Panc1 (cell line): ENCODE measurements at regions not wholly inside any gene's neighbourhood (a gene's known extent, or its start where the extent isn't known, plus 50 kb on each side); places are given as distances from the start of the nearest gene placed in this dataset.

ENCODE experiments used
- ATAC-seq: fragments of 200-7000 bp; cut with Tn5 transposase; 2 replicates; pipeline ENCODE4 v1.9.1; 2020; ENCODE audit warnings: mild to moderate bottlenecking, moderate library complexity
- BruUV-seq: library from RNA; stranded (reverse); fragments of 400-500 nt; replicated peaks from 2 replicates; lab custom pipeline; 2021; lab: Mats Ljungman, UMichigan
- CTCF ChIA-PET: fragments of 300-600 bp; sonication (Branson Sonifier 250); formaldehyde crosslinking; loops from one replicate; lab custom pipeline; 2022; ENCODE audit warnings: antibody characterized with exemption; lab: Charles Lee
- POLR2A ChIA-PET: fragments of 300-600 bp; sonication (Branson Sonifier 250); formaldehyde crosslinking; loops from one replicate; lab custom pipeline; 2022; ENCODE audit warnings: antibody characterized with exemption; lab: Charles Lee
- DNase-seq: peaks from one replicate; pipeline ENCODE4 v3.0.0-alpha.2; 2010; ENCODE audit warnings: low read depth, low spot score
- H3K27ac ChIP-seq: 2 replicates; pipeline ENCODE4 v1.5.1; 2011; ENCODE audit warnings: mild to moderate bottlenecking, low read length, inconsistent platforms
- H3K27me3 ChIP-seq: fragments of 200-500 bp; sonication (Bioruptor generic); 2 replicates; pipeline ENCODE4 v1.6.0; 2014; ENCODE audit warnings: low read length, inconsistent platforms; ENCODE audit not compliant: control insufficient read depth, insufficient read depth
- H3K36me3 ChIP-seq: fragments of 200-500 bp; sonication (Bioruptor generic); 2 replicates; pipeline ENCODE4 v1.5.1; 2014; ENCODE audit warnings: inconsistent platforms, mild to moderate bottlenecking, low read length, moderate library complexity; ENCODE audit not compliant: control insufficient read depth, insufficient read depth
- H3K4me1 ChIP-seq: 2 replicates; pipeline ENCODE4 v1.5.1; 2011; ENCODE audit warnings: inconsistent platforms, mild to moderate bottlenecking, low read length, moderate library complexity; ENCODE audit not compliant: control insufficient read depth, insufficient read depth
- H3K4me3 ChIP-seq, 2 experiments: 2 replicates each; pipeline ENCODE4 v1.5.1; 2011 to 2012; ENCODE audit warnings: low read depth in 2 of 2, low read length in 2 of 2, mild to moderate bottlenecking in 2 of 2, inconsistent platforms in 1 of 2, moderate library complexity in 1 of 2
- H3K9me3 ChIP-seq: fragments of 200-500 bp; sonication (Bioruptor generic); 2 replicates; pipeline ENCODE4 v1.5.1; 2014; ENCODE audit warnings: low read depth, mild to moderate bottlenecking, inconsistent platforms, low read length, moderate library complexity; ENCODE audit not compliant: control insufficient read depth, insufficient read depth
- POLR2AphosphoS5 ChIP-seq: IDR thresholded peaks from 2 replicates; pipeline ENCODE4 v1.6.1; 2012; ENCODE audit warnings: mild to moderate bottlenecking, low read depth, low read length, moderate library complexity
- SIN3A ChIP-seq: IDR thresholded peaks from 2 replicates; pipeline ENCODE4 v1.6.1; 2012; ENCODE audit warnings: low read depth, mild to moderate bottlenecking, low read length, moderate library complexity, borderline replicate concordance; ENCODE audit not compliant: insufficient read depth
- TCF7L2 ChIP-seq: IDR thresholded peaks from 2 replicates; pipeline ENCODE4 v1.6.1; 2011; ENCODE audit warnings: mild to moderate bottlenecking, low read depth, low read length, inconsistent platforms
- in situ Hi-C: cut with HindIII; loops from 2 replicates; pipeline ENCODE4 v1.10.0; 2016; ENCODE audit warnings: low sequenced_read_pairs, low pct_unique_long_range_greater_than_20kb
- intact Hi-C: fragments of 100-400 bp; cut with micrococcal nuclease; formaldehyde crosslinking; loops from one replicate; pipeline ENCODE4 v1.10.0; 2022; ENCODE audit not compliant: unreplicated experiment
- TF ChIP-seq, protein P1 (sequence below), 2 experiments: IDR thresholded peaks; 2 replicates each; pipeline ENCODE4 v1.6.1; 2011 to 2012; ENCODE audit warnings: low read depth in 2 of 2, control low read depth in 1 of 2, low read length in 1 of 2, mild to moderate bottlenecking in 1 of 2, moderate library complexity in 1 of 2; ENCODE audit not compliant: insufficient read depth in 1 of 2
- TF ChIP-seq, protein P2 (sequence below): fragments of 450-650 bp; IDR thresholded peaks from 2 replicates; pipeline ENCODE4 v1.5.1; 2017; ENCODE audit warnings: mild to moderate bottlenecking

DNA sequence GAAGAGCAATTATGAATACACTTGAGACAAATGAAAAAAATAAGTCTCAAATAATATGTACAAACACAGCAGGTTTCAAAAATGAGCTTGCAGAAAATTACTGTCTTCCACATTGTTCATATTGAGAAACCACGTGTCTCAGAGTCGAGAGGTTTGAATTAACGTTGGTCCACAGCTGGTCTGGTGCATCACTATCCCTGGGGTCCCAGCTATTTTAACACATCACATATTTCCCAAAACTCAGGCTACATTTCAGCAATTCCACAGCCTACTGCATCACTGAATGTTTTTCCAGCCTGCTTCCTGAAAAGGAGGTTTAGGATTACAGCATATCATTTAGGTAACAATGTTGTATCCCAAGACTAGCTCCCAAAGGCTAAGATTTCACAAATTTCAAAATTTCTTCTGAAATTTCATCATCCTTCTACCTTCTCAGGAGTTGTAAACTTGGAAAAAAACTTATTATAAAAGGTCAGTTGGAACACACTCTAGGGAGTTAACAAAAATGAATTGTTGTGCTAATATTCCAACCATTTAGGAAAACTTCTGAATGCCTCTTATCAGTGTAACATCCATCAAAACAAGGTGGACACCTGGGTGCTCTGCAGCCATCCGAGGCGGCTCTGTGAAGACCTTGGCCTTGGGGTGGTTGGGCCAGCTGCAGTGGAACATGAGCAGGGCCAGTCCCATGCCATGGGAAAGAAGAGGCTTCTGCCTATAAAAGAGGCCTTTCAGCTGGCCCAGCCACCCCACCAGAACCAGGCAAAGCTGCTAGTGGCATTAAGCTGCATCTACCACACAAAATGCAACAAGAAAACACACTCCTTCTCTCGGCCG lies 198.1 kb upstream of the RBBP8 start:
- in situ Hi-C loops (no loop called here), intact Hi-C loops (no loop called here)
- Histone ChIP-seq H3K4me1 (no peaks in the 10 kb centered on the region), H3K27ac (no peak overlapping the region), H3K4me3 (no peak overlapping the region), H3K27me3 (no peaks in the 10 kb centered on the region), H3K36me3 (no peaks in the 10 kb centered on the region), H3K9me3 (no peaks in the 10 kb centered on the region)
- ATAC-seq (no peak), DNase-seq (no peak)
- POLR2A ChIA-PET: no interaction called here
- no TSS peak for BruUV-seq
- CTCF ChIA-PET: no interaction called here
- no peak for TF ChIP-seq SIN3A
- no peak for TF ChIP-seq TCF7L2

DNA sequence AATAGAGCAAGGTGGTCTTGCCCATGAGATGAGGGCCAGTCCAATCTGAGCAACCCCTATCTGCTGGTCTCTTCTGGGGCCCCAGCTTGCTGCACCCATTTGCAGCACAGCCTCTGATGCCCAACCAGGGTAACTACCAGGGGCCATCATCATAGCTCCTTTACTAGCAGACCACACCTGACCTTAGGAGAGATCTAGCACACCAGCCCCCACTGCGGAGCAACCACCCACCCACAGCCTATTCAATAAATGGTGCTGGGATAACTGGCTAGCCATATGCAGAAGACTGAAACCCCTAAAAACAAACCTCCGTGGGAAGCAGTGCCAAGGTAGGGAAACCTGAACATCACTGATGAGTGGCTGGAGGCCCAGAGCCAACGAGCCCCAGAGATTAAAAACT lies 196.1 kb upstream of the RBBP8 start:
- no peak for ATAC-seq
- no peak for TF ChIP-seq SIN3A
- TF ChIP-seq TCF7L2: no peak
- TF ChIP-seq, protein P1, sequence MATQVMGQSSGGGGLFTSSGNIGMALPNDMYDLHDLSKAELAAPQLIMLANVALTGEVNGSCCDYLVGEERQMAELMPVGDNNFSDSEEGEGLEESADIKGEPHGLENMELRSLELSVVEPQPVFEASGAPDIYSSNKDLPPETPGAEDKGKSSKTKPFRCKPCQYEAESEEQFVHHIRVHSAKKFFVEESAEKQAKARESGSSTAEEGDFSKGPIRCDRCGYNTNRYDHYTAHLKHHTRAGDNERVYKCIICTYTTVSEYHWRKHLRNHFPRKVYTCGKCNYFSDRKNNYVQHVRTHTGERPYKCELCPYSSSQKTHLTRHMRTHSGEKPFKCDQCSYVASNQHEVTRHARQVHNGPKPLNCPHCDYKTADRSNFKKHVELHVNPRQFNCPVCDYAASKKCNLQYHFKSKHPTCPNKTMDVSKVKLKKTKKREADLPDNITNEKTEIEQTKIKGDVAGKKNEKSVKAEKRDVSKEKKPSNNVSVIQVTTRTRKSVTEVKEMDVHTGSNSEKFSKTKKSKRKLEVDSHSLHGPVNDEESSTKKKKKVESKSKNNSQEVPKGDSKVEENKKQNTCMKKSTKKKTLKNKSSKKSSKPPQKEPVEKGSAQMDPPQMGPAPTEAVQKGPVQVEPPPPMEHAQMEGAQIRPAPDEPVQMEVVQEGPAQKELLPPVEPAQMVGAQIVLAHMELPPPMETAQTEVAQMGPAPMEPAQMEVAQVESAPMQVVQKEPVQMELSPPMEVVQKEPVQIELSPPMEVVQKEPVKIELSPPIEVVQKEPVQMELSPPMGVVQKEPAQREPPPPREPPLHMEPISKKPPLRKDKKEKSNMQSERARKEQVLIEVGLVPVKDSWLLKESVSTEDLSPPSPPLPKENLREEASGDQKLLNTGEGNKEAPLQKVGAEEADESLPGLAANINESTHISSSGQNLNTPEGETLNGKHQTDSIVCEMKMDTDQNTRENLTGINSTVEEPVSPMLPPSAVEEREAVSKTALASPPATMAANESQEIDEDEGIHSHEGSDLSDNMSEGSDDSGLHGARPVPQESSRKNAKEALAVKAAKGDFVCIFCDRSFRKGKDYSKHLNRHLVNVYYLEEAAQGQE (IDR thresholded peaks at IDR 0.05; ENCODE audit: insufficient read depth in 1 of 2, low read depth in 2 of 2, low read length in 1 of 2): no peak
- TF ChIP-seq, protein P2, sequence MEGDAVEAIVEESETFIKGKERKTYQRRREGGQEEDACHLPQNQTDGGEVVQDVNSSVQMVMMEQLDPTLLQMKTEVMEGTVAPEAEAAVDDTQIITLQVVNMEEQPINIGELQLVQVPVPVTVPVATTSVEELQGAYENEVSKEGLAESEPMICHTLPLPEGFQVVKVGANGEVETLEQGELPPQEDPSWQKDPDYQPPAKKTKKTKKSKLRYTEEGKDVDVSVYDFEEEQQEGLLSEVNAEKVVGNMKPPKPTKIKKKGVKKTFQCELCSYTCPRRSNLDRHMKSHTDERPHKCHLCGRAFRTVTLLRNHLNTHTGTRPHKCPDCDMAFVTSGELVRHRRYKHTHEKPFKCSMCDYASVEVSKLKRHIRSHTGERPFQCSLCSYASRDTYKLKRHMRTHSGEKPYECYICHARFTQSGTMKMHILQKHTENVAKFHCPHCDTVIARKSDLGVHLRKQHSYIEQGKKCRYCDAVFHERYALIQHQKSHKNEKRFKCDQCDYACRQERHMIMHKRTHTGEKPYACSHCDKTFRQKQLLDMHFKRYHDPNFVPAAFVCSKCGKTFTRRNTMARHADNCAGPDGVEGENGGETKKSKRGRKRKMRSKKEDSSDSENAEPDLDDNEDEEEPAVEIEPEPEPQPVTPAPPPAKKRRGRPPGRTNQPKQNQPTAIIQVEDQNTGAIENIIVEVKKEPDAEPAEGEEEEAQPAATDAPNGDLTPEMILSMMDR: no peak
- no peak for TF ChIP-seq POLR2AphosphoS5
- no peak for DNase-seq
- no peaks in the 10 kb centered on the region for H3K4me1 ChIP-seq
- ChIA-PET CTCF (no interaction called here), POLR2A (no interaction called here)
- H3K36me3 ChIP-seq: no peaks in the 10 kb centered on the region
- no peak overlapping the region for H3K27ac ChIP-seq
- no peaks in the 10 kb centered on the region for H3K27me3 ChIP-seq
- no peak overlapping the region for H3K4me3 ChIP-seq
- no TSS peak for BruUV-seq
- H3K9me3 ChIP-seq: no peaks in the 10 kb centered on the region
- intact Hi-C loops (no loop called here), in situ Hi-C loops (no loop called here)

DNA sequence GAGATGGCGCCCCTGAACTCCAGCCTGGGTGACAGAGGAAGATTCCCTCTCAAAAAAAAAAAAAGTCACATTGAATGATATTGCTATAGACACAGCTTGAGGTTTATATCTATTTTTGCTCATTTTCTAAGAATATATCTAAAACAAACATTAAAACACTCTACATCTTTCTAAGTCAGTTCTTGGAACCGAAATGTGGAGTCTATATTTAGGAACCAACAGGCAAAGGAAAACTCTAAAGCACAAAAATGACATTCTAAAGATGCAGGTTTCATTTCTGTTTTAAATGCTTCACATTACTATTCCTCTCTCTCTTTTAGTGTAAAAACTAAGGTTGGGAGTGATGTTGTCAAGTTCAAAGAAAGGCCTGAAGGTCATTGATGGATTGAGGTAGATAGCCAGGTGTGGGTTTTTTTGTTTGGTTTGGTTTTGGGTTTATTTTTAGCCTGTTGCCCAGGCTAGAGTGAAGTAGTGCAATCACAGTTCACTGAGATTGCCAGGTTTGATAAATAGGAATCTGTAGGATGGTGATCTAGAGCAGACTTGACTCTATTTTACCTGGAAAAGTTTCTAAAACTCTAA lies 194.0 kb upstream of the RBBP8 start:
- ATAC-seq (no peak), DNase-seq (no peak)
- Histone ChIP-seq H3K27ac (no peak overlapping the region), H3K27me3 (no peaks in the 10 kb centered on the region), H3K4me3 (no peak overlapping the region), H3K36me3 (no peaks in the 10 kb centered on the region), H3K9me3 (no peaks in the 10 kb centered on the region), H3K4me1 (no peaks in the 10 kb centered on the region)
- in situ Hi-C loops (no loop called here), intact Hi-C loops (no loop called here)
- no peak for TF ChIP-seq TCF7L2
- TF ChIP-seq, protein P1 (IDR thresholded peaks at IDR 0.05; ENCODE audit: insufficient read depth in 1 of 2, low read depth in 2 of 2, low read length in 1 of 2): no peak
- no peak for TF ChIP-seq SIN3A
- TF ChIP-seq POLR2AphosphoS5: no peak
- TF ChIP-seq, protein P2: no peak
- POLR2A ChIA-PET: no interaction called here
- CTCF ChIA-PET: no interaction called here
- no TSS peak for BruUV-seq
